NOMO-1 treated with DMSO at 0.1 percent for 48 hours (cell line): ENCODE measurements at regions not wholly inside any gene's neighbourhood (a gene's known extent, or its start where the extent isn't known, plus 50 kb on each side); places are given as distances from the start of the nearest gene placed in this dataset.

Experiments used
- DNase-seq: peaks from one replicate; lab custom pipeline; 2025; ENCODE audit not compliant: unreplicated experiment; lab: John Stamatoyannopoulos, UW

DNA sequence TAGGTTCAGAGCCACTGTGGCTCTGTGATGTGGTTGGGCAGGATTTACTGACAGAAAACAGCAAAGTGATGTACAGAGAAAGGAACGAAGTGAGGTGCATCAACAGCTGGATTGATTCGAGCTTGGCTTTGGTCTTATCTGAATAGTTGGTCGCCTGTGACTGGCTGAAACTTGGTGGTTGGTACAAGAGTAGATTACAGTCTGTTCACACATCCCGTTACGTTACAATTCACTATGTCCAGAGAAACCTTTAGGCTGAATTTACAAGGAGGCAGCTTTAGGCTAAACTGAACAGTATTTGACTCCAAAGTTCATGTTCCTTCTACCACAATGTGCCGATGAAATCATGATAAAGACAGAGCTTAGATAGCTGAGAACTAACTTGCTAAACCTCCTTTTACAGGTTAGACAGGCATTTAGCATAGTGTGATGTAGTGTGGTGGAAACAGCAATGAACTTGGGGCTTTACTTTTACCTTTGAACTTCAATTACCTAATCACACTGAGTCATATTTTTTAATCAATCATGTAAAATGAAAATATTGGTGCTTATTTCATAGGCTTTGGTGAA is 210.2 kb upstream of the PUM3 start:
- DNase-seq = no peak

- DNase-seq = no peak
Measured at GRCh38 chr9:3049636-3050035, 205.7 kb upstream of the PUM3 start.

GRCh38 chr9:3047912-3048311 is 204.0 kb upstream of the PUM3 start:
- no peak for DNase-seq

DNA sequence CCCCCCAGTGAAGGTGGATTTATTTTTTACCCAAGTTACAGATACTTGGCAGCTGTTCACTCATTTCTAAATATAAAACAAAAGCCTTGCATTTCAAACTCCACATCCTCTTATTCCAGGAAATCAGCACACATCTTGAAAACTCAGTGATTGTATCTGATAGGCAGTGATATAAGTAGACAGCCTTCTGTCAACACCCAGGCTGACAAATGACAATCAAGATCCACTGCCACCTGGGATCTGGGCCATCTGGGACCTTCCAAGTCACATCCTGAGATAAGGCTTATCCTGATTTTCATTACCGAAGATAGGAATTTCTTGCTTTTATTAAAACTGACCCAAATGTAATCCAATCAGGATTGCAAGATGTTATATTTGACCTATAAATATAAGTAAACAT is 201.3 kb upstream of the PUM3 start:
- DNase-seq = no peak

DNA sequence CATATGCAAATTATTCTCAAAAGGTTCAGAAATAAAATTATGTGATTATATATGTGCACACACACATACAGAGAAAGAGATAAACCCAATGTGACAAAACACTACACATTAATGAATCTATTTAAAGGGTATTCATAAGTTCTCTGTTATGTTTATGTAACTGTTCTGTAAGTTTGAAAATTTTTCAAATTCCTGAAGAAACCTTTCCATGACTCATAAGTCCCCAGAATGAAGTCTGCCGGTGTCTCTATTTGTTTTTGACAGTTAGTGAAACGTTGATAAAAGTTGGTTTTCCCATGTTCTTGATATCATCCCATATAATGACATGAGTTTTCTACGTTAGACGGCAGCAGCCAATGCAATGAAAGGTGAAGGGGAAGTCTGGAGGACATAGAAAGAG is 199.5 kb upstream of the PUM3 start:
- no peak for DNase-seq

GRCh38 chr9:3040761-3041160 is 196.9 kb upstream of the PUM3 start:
- no peak for DNase-seq

- DNase-seq = no peak
Measured at GRCh38 chr9:3036333-3036700, 192.4 kb upstream of the PUM3 start.

- no peak for DNase-seq
Measured at GRCh38 chr9:3035579-3036332, 191.9 kb upstream of the PUM3 start.

- DNase-seq = no peak
Measured at GRCh38 chr9:3032898-3033297, 189.0 kb upstream of the PUM3 start.

GRCh38 chr9:3028535-3028934 is 184.6 kb upstream of the PUM3 start:
- DNase-seq = no peak

- DNase-seq = no peak
Measured at GRCh38 chr9:3027210-3027609, 183.3 kb upstream of the PUM3 start.

DNA sequence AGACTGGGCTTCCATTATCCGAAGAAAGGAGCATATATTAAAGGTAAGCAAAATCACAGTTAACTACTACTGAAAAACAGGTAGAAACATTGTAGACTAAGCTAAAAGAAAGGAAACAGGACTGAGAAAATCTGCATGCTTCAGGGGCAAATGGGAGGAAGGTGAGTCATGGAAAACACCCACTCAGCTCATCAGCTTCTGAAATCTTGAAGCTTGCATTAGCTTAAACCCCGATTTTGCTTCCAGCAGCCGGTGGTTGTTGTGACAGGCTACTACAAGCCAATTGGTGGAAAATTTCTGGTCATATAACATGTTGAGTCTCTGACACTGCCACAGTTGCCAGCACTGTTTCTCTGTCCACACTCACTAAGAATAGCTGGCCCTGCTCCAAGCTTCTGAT is 179.6 kb upstream of the PUM3 start:
- DNase-seq = no peak

DNA sequence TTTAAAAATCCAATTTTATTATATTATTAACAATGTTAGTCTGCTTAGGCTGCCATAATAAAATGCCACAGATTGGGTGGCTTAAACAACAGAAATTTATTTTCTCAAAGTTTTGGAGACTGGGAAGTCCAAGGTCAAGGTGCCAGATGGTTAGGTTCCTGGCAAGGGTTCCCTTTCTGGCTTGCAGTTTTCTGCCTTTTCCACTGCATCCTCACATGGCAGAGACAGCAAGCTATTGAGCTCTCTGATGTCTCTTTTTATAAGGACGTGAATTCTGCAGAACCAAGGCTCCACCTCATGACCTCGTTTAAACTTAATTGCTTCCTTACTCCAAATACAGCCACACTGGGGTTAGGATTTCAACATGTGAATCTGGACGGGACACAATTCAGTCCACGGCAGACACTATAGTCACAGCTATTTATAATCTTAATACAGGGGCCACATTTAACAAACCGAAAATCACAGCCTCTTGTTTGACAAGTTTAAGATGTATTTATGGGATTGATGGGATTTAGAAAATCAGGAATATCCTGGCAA is 174.9 kb upstream of the PUM3 start:
- peak; percentile 13 for DNase-seq

DNA sequence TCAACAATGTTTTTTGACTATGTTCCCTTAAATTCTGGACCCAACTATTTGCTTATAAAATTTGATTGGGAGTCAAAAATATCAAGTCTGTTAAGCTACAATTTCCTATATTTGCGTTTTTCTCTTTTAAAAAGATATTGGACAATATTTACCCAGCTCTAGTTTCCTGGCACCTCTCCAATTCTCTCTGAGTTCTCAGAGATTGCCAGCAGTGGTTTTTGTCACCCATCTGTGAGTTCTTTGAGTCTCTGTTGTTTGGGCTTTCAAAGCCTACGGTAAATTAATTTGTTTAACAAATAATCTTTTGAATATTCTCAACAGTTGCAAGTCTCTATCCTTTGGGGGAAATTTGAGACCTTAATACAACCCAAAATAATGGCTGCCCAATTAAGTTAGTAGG is 174.2 kb upstream of the PUM3 start:
- no peak for DNase-seq

GRCh38 chr9:3014178-3014577 is 170.3 kb upstream of the PUM3 start:
- no peak for DNase-seq

DNA sequence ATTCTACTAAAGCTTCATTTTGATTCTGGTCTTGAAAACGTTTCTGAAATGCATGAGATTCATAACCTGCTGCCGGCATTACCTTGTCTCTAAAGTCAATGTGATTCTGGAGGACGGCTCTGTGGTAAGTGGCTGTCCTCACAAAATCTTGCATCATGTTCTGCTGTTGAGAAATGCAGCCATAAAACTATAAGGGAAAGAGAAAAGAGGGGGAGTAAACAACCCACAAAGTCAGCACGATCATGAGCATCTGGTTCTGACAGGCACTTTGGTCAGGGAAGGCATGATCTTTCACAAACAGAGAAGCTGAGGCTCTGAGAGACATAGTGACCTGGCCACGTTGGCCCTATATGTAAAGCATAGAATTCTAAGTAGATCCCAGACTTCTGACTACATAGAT is 168.9 kb upstream of the PUM3 start:
- peak; percentile 71 for DNase-seq

DNA sequence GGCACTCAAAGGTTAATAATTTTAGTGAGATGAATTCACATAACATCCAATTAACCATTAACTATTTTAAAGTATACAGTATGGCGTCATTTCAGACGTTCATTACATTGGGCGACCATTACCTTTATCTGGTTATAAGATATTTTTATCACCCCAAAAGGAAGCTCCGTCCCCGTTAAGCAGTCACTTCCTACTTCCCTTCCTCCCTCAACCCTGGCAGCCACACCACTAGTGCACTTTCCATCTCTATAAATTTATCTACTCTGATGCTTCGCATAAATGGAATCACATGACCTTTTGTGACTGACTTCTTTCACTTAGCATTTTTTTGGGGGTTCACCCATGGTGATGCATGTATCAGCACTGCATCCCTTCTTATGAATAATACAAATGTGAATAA is 168.3 kb upstream of the PUM3 start:
- DNase-seq = no peak

DNA sequence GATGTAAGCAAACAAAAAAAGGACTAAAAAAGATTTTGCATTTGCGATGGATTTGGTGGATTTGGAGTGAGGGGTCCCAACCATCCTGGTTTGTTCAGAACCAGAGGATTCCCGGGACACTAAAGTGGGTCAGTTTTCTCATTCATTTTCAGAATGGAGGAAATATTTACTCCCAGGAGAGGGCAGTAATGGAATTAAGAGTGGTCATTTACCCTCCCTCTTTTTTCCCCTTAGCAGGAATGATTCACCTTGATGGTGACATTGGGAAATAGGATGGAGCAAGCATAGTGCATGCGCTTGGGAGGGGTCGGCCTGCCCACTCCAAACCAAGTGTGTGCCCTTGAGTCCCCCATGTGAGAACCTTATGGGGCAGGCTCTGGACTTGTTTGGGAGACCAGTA is 164.2 kb upstream of the PUM3 start:
- DNase-seq = no peak

DNA sequence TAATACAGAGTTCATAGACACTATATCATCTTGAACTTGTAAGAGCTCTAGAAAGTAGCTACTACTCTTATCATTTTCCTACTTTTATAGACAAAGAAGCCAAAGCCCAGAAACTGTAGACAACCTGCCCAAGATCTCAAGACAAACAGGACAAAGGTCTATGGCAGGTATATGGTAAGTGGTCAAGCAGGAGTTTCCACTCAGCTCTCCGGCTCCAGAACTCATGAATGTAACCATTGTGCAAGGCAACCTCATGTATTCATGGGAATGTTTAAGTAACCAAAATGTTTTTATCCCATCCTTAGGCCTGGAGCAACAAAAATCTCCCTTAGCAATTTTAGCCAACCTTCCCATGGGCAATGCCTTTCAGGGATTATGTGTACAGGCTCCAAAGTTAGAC is 163.4 kb upstream of the PUM3 start:
- DNase-seq = no peak

DNA sequence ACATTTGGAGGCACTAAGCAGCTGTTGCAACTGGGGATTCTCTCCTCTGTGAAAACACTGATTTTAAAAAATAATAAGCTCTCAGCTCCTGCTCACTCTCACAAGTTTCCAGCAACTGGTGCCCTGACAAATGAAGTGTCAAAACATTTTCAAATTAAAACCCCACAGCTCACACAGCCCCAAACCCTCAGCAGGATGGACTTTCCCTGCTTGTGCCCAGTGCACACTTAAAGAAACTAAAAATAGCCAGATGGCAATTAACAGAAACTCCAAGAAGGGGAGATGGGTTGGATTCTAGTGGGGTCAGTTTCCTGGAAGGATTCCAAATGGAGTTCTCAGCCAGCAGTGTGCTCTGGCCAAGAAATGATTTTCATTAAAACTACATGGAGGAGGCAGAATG is 163.0 kb upstream of the PUM3 start:
- DNase-seq = no peak

- DNase-seq = no peak
Measured at GRCh38 chr9:3004572-3004971, 160.7 kb upstream of the PUM3 start.

- DNase-seq = no peak
Measured at GRCh38 chr9:3001311-3001710, 157.4 kb upstream of the PUM3 start.

DNA sequence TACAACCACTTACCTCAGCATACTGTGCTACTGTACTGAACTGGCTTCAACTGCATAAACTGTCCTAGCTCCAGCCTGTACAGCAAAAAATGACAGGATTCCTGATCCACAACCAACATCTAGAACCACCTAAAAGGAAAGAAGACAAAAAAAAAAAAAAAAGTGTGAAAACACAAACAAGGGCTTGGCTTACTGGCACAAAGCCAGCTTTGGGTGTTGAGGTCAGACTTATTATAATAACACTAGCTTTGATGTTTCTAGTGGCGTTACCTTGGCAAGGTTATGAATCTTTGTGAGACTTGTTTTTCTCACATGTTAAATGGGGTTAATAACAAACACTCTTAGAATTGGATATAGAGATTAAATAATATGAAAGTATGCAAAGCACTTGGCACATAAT is 148.5 kb upstream of the PUM3 start:
- DNase-seq = no peak
